ENCODE measurements at regions not wholly inside any gene's neighbourhood (a gene's known extent, or its start where the extent isn't known, plus 50 kb on each side); places are given as distances from the start of the nearest gene placed in this dataset.

- ChIA-PET POLR2A (no interaction called here), CTCF (no interaction called here)
- Histone ChIP-seq H3K9me3 (no peaks in the 10 kb centered on the region), H3K4me3 (ENCODE audit: control insufficient read depth in 1 of 2, extremely low read depth in 1 of 2, low read length in 1 of 2) (no peak overlapping the region), H3K4me1 (ENCODE audit: control insufficient read depth in 1 of 2, extremely low read depth in 1 of 2, insufficient read depth in 2 of 2, low read length in 2 of 2) (no peaks in the 10 kb centered on the region), H3K27ac (ENCODE audit: low read length) (no peak overlapping the region), H3K27me3 (replicated peaks in 1 of 2; ENCODE audit: control insufficient read depth in 2 of 2, extremely low read depth in 1 of 2, insufficient read depth in 2 of 2, low read length in 1 of 2) (no peaks in the 10 kb centered on the region), H3K36me3 (ENCODE audit: control insufficient read depth in 2 of 2, extremely low read depth in 1 of 2, insufficient read depth in 1 of 2, low read length in 1 of 2) (no peaks in the 10 kb centered on the region)
- no peak overlapping the region for H3K4me3 Mint-ChIP-seq
- DNase-seq (no peak), ATAC-seq (replicated peaks in 1 of 4) (no peak)
- H3K36me3 Mint-ChIP-seq: no peaks in the 10 kb centered on the region
- H3K9me3 Mint-ChIP-seq: no peaks in the 10 kb centered on the region
- no peaks in the 10 kb centered on the region for H3K4me1 Mint-ChIP-seq
- WGBS (ENCODE audit: insufficient coverage): 90% methylated on average over 2 of the region's 5 CpGs
- peaks cover 22 to 42% of the 10 kb centered on the region in 2 donors for H3K27me3 Mint-ChIP-seq
- H3K27ac Mint-ChIP-seq: no peak overlapping the region
Observed at GRCh38 chr14:51443195-51444018, 203.4 kb downstream of the TMX1 start.

DNA sequence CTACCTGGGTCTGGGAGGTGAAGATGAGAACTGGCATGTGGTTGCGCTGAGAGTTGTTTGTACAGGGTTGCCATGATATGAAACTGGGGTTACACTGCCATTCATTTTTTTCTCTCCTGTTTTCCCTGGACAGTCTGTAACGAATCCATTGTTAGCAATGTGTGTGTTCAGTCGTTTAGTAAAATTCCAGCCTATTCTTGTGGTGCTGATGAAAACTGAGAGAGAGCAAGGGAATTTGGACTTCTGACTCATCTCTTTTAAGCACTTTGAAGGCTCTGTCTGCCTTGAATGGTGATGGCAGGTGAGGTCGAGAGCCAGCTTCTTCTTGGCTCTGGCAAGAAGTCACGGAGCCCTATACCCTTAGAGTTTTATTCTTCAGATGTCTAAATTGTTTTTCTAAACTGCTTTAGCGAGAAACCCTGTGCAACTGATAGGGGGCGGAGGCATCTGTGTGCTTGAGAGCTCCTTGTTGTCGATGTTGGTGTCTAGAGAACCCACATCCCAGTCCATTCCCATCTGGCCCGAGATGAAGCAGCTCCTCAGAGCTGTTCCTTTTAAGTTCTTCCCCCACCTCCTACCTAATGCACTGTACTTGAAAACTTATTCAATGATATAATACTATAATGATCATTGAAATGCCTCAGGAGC, 204.4 kb downstream of the TMX1 start:
- Histone ChIP-seq H3K36me3 (ENCODE audit: control insufficient read depth in 2 of 2, extremely low read depth in 1 of 2, insufficient read depth in 1 of 2, low read length in 1 of 2) (no peaks in the 10 kb centered on the region), H3K4me3 (ENCODE audit: control insufficient read depth in 1 of 2, extremely low read depth in 1 of 2, low read length in 1 of 2) (no peak overlapping the region), H3K27me3 (replicated peaks in 1 of 2; ENCODE audit: control insufficient read depth in 2 of 2, extremely low read depth in 1 of 2, insufficient read depth in 2 of 2, low read length in 1 of 2) (no peaks in the 10 kb centered on the region), H3K27ac (ENCODE audit: low read length) (no peak overlapping the region), H3K4me1 (ENCODE audit: control insufficient read depth in 1 of 2, extremely low read depth in 1 of 2, insufficient read depth in 2 of 2, low read length in 2 of 2) (no peaks in the 10 kb centered on the region), H3K9me3 (no peaks in the 10 kb centered on the region)
- no peak for DNase-seq
- POLR2A ChIA-PET: no interaction called here
- CTCF ChIA-PET: no interaction called here
- H3K9me3 Mint-ChIP-seq: no peaks in the 10 kb centered on the region
- peaks cover 20 to 38% of the 10 kb centered on the region in 2 donors for H3K27me3 Mint-ChIP-seq
- H3K4me3 Mint-ChIP-seq: no peak overlapping the region
- no peak overlapping the region for H3K27ac Mint-ChIP-seq
- no peaks in the 10 kb centered on the region for H3K4me1 Mint-ChIP-seq
- H3K36me3 Mint-ChIP-seq: no peaks in the 10 kb centered on the region
- 84% methylated on average over 5 of the region's 9 CpGs for WGBS (ENCODE audit: insufficient coverage)
- no peak for ATAC-seq (replicated peaks in 1 of 4)

- DNase-seq: no peak
- H3K36me3 Mint-ChIP-seq: no peaks in the 10 kb centered on the region
- no peaks in the 10 kb centered on the region for H3K9me3 Mint-ChIP-seq
- Histone ChIP-seq H3K27me3 (replicated peaks in 1 of 2; ENCODE audit: control insufficient read depth in 2 of 2, extremely low read depth in 1 of 2, insufficient read depth in 2 of 2, low read length in 1 of 2) (no peaks in the 10 kb centered on the region), H3K4me1 (ENCODE audit: control insufficient read depth in 1 of 2, extremely low read depth in 1 of 2, insufficient read depth in 2 of 2, low read length in 2 of 2) (no peaks in the 10 kb centered on the region), H3K9me3 (no peaks in the 10 kb centered on the region), H3K36me3 (ENCODE audit: control insufficient read depth in 2 of 2, extremely low read depth in 1 of 2, insufficient read depth in 1 of 2, low read length in 1 of 2) (no peaks in the 10 kb centered on the region), H3K4me3 (ENCODE audit: control insufficient read depth in 1 of 2, extremely low read depth in 1 of 2, low read length in 1 of 2) (no peak overlapping the region), H3K27ac (ENCODE audit: low read length) (no peak overlapping the region)
- ChIA-PET POLR2A (interaction anchor here in 1 of 2 donors (0.6 kb wide), 1 partner anchor 403 kb away, joined by 14 read pairs; no protein-coding TSS in a partner anchor), CTCF (no interaction called here)
- H3K27me3 Mint-ChIP-seq: peaks cover 18 to 38% of the 10 kb centered on the region in 2 donors
- no peak overlapping the region for H3K4me3 Mint-ChIP-seq
- no peak overlapping the region for H3K27ac Mint-ChIP-seq
- H3K4me1 Mint-ChIP-seq: no peaks in the 10 kb centered on the region
- no peak for ATAC-seq (replicated peaks in 1 of 4)
- WGBS (ENCODE audit: insufficient coverage): no CpG with 5 or more reads among the region's 3 CpGs
Observed at GRCh38 chr14:51445001-51445390, 204.9 kb downstream of the TMX1 start.

GRCh38 chr14:51446771-51447170, 204.9 kb upstream of the FRMD6 start:
- no peak overlapping the region for H3K27ac ChIP-seq (ENCODE audit: low read length)
- ChIA-PET CTCF (no interaction called here), POLR2A (no interaction called here)
- H3K27me3 Mint-ChIP-seq: peaks cover 18 to 38% of the 10 kb centered on the region in 2 donors
- H3K4me1 Mint-ChIP-seq: no peaks in the 10 kb centered on the region
- no peaks in the 10 kb centered on the region for H3K27me3 ChIP-seq (replicated peaks in 1 of 2; ENCODE audit: control insufficient read depth in 2 of 2, extremely low read depth in 1 of 2, insufficient read depth in 2 of 2, low read length in 1 of 2)
- no peak overlapping the region for H3K4me3 ChIP-seq (ENCODE audit: control insufficient read depth in 1 of 2, extremely low read depth in 1 of 2, low read length in 1 of 2)
- no peaks in the 10 kb centered on the region for H3K36me3 Mint-ChIP-seq
- no peak overlapping the region for H3K27ac Mint-ChIP-seq
- ATAC-seq (replicated peaks in 1 of 4): no peak
- no peaks in the 10 kb centered on the region for H3K4me1 ChIP-seq (ENCODE audit: control insufficient read depth in 1 of 2, extremely low read depth in 1 of 2, insufficient read depth in 2 of 2, low read length in 2 of 2)
- DNase-seq: no peak
- H3K4me3 Mint-ChIP-seq: no peak overlapping the region
- no peaks in the 10 kb centered on the region for H3K9me3 Mint-ChIP-seq
- no peaks in the 10 kb centered on the region for H3K36me3 ChIP-seq (ENCODE audit: control insufficient read depth in 2 of 2, extremely low read depth in 1 of 2, insufficient read depth in 1 of 2, low read length in 1 of 2)
- 20% methylated on average over 1 of the region's 3 CpGs for WGBS (ENCODE audit: insufficient coverage)
- H3K9me3 ChIP-seq: no peaks in the 10 kb centered on the region

- no peak for ATAC-seq (replicated peaks in 1 of 4)
- Histone ChIP-seq H3K4me1 (ENCODE audit: control insufficient read depth in 1 of 2, extremely low read depth in 1 of 2, insufficient read depth in 2 of 2, low read length in 2 of 2) (no peaks in the 10 kb centered on the region), H3K36me3 (ENCODE audit: control insufficient read depth in 2 of 2, extremely low read depth in 1 of 2, insufficient read depth in 1 of 2, low read length in 1 of 2) (no peaks in the 10 kb centered on the region), H3K27ac (ENCODE audit: low read length) (no peak overlapping the region), H3K27me3 (replicated peaks in 1 of 2; ENCODE audit: control insufficient read depth in 2 of 2, extremely low read depth in 1 of 2, insufficient read depth in 2 of 2, low read length in 1 of 2) (no peaks in the 10 kb centered on the region), H3K4me3 (ENCODE audit: control insufficient read depth in 1 of 2, extremely low read depth in 1 of 2, low read length in 1 of 2) (no peak overlapping the region), H3K9me3 (no peaks in the 10 kb centered on the region)
- no peaks in the 10 kb centered on the region for H3K4me1 Mint-ChIP-seq
- no peak overlapping the region for H3K27ac Mint-ChIP-seq
- no peak for DNase-seq
- no peaks in the 10 kb centered on the region for H3K36me3 Mint-ChIP-seq
- peaks cover 16 to 35% of the 10 kb centered on the region in 2 donors for H3K27me3 Mint-ChIP-seq
- POLR2A ChIA-PET: no interaction called here
- CTCF ChIA-PET: no interaction called here
- no peaks in the 10 kb centered on the region for H3K9me3 Mint-ChIP-seq
- H3K4me3 Mint-ChIP-seq: no peak overlapping the region
- 96% methylated on average over 4 of the region's 4 CpGs for WGBS (ENCODE audit: insufficient coverage)
Observed at GRCh38 chr14:51447411-51447810, 204.3 kb upstream of the FRMD6 start.

DNA sequence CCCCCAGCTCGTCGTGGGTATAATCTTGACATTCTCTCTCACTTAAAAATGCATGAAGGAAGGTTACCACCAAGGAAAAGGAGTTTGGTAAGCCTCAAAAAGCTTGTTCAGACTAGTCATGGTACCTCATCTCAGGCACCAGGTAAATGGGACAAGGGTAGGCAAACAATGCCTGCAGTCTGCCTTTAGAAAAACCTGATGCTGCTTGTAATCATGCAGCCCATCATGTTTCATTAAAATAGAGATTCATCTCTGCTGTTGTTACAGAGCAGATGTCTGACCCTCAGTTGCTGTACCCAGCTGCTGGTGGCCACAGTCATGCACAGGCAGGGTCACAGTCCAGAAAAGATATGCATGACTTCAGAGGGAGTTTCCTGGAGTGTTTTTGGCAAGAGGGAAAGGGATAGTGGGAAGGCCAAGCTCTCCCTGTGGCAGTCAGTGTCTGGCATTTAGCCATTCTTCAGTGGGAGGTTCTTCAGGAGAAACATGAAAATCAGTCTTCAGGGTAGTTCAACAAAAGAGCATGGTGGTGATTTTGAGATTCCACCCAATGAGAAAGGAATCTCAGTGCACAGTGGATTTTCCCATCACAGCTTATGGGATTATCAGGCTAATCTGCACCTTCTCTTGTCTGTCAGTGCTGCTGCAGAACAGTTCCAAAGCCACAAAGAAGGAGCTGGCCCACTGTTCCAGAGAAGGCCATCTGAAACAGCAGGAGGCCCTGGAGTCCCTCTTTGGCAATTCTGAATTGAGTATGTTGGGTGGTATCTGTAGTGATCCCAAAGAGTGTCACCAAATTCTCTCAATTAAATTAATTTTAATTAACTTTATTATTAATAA, 202.7 kb upstream of the FRMD6 start:
- H3K4me3 ChIP-seq (ENCODE audit: control insufficient read depth in 1 of 2, extremely low read depth in 1 of 2, low read length in 1 of 2): no peak overlapping the region
- H3K4me1 Mint-ChIP-seq: no peaks in the 10 kb centered on the region
- no CpG with 5 or more reads among the region's 2 CpGs for WGBS (ENCODE audit: insufficient coverage)
- no peaks in the 10 kb centered on the region for H3K9me3 Mint-ChIP-seq
- no peaks in the 10 kb centered on the region for H3K36me3 ChIP-seq (ENCODE audit: control insufficient read depth in 2 of 2, extremely low read depth in 1 of 2, insufficient read depth in 1 of 2, low read length in 1 of 2)
- no peaks in the 10 kb centered on the region for H3K36me3 Mint-ChIP-seq
- no peaks in the 10 kb centered on the region for H3K27me3 ChIP-seq (replicated peaks in 1 of 2; ENCODE audit: control insufficient read depth in 2 of 2, extremely low read depth in 1 of 2, insufficient read depth in 2 of 2, low read length in 1 of 2)
- ATAC-seq (replicated peaks in 1 of 4) (no peak), DNase-seq (no peak)
- H3K9me3 ChIP-seq: no peaks in the 10 kb centered on the region
- H3K27ac ChIP-seq (ENCODE audit: low read length): no peak overlapping the region
- no peak overlapping the region for H3K4me3 Mint-ChIP-seq
- no peak overlapping the region for H3K27ac Mint-ChIP-seq
- H3K4me1 ChIP-seq (ENCODE audit: control insufficient read depth in 1 of 2, extremely low read depth in 1 of 2, insufficient read depth in 2 of 2, low read length in 2 of 2): no peaks in the 10 kb centered on the region
- ChIA-PET POLR2A (interaction anchor here in 1 of 2 donors (0.6 kb wide), 1 partner anchor 591 kb away, joined by 3 read pairs; no protein-coding TSS in a partner anchor), CTCF (no interaction called here)
- H3K27me3 Mint-ChIP-seq: peaks cover 15 to 22% of the 10 kb centered on the region in 2 donors

Measured in T-cell (primary cell).